ENCODE measurements at regions not wholly inside any gene's neighbourhood (a gene's known extent, or its start where the extent isn't known, plus 50 kb on each side); places are given as distances from the start of the nearest gene placed in this dataset.

DNA sequence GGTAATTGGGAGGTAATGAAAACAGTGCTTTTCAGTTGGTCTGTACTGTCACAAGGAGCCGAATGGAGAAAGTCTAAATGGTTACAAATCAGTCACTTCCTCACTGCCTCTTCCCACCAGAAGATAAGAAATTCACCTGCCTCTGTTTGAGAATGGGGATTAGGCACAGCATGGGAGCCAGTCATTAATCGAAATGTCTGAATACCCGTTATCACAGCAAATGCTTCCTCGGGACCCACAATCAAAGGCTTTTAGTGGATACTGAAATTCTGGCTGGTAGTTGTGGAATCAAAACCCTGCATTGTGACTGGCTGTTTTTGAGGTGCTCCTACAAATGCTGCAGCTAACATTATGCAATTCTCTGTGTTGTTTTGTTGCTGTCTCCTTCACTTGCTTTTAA lies 461.0 kb upstream of the MEX3C start:
- no peak for DNase-seq

DNA sequence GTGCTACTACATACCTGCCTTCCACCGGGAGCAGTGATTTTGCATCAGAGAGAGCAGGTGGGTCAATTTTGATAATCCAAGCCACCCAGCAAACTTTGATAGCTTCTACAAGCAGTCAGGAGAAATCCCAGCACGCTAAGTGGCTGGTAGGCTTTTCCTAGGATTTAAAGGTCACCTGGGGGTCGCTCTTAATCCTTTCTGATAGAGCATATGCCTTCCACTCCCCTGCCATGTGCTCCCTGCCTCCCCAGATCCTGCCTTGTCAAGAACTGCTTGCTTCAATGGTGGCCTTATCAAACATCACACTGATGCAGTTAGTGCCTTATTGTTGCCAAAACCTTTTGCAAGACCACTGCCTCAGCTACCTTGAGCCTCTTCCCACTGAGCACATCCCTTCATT lies 462.3 kb upstream of the MEX3C start:
- no peak for DNase-seq

DNA sequence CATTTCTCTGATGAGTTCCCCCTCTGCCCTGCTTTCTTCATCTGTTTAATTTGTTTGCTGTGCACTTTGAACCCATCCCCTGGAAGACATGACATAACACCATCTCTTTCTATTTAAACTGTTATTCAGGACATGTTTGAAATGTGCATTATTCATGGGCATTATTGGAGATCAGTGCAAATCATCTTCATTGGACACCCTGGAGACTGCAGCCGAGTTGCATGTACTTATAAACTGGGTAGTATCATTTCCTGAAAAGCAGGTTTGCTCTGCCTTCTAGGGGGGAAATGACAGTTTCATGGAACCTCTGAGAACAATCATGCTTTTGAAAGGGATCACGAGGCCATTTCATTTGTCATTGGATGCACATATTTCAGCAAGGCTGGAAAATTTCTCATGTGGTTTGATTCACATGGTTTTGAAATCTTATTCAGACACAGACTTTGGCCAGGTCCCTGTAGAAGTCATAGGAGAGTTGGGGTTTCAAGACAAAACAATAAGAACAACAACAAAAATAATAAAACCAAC lies 462.8 kb upstream of the MEX3C start:
- DNase-seq = no peak

DNA sequence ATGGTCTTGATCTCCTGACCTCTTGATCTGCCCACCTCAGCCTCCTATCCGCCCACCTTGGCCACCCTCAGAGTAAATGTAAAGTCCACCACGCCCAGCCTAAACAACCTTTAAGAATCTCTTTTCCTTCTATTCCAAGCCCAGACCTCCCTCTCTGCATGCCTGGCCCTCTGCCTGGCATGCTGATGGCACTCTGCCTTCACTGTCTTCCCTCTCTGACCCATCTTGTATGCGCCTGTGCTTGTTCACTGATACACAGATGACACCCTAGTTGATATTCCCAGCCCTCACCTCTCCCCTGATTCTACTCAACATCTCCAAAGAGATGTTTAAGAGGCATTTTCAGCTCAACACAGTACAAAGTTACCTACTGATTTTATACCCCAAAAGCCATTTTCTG lies 466.8 kb upstream of the MEX3C start:
- no peak for DNase-seq

DNA sequence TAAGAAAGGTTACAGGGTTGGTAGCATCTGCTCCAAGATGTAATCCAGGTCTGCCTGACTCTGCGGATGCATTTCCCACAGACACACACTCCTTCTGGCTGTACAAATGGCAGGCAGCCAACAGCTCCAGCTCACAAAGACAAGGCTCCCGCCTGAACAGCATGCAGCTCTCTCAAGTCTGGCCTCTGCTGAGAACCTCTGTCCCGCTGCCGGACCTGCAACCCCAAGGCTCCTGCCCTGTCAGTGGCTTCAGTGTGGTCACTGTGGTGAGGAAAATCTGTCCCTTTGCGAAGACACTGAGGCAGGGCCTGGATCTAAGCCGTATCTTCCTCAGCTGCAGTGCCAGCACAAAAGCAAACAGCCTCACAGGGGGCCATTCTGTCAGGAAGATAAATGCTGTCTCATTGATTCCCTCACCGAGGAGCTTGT lies 469.3 kb upstream of the MEX3C start:
- no peak for DNase-seq

DNA sequence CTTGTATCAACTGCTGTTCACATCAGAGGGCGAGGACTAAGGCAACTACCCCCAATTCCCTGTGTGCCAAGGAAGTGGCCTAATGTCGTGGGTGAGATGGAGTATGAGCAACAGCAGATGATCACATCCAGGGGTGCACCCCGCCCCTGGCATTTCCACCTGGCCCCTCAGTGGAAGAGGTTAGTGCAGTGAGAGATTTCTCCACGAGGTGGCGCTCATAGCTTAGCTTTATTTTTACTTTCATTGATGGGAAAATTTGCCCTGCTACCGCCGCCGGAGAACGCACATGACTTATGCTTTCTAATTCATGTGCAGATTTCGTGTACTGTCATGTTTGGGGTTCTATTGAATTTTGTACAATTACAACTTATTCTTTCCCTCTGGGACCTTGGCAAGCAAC lies 470.6 kb upstream of the MEX3C start:
- peak; percentile 87 for DNase-seq

DNA sequence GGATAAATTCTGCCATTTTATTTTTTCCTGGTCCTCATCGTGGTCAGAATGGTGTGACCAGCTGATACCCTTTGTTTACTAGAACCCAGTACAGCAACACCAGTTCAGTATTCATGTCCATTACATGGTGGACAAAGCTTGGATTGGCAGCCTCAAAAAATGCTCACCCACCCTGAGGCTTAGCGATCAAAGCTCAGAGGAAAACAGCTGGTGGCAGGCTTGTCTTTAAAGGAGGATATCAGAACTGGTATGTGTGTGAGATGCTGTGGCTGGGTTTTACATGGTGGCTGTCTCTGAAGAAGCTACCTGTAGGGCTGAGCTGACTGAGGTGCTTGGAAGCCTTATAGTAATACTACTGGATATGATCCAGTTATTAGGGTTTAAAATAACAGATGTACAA lies 471.1 kb upstream of the MEX3C start:
- DNase-seq = no peak

DNA sequence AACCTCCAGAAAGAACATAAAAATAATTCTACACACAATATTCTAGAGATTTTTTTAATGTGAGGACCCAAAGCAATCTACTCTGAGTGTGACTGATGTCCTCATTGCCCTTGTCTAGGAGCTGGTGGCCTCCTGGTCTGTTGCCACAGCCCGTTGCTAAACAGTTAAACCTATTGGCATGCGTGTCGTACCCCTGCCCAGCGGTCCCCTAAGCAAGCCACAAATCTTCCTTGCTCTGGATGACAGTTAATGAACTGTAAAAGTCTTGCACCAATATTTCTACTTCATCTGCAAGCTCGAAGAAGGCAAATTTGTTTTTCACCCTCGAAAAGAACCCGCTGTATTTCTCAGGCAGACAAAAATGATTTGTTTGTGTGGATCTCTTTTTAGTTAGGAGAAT lies 489.1 kb upstream of the MEX3C start:
- DNase-seq = no peak

DNA sequence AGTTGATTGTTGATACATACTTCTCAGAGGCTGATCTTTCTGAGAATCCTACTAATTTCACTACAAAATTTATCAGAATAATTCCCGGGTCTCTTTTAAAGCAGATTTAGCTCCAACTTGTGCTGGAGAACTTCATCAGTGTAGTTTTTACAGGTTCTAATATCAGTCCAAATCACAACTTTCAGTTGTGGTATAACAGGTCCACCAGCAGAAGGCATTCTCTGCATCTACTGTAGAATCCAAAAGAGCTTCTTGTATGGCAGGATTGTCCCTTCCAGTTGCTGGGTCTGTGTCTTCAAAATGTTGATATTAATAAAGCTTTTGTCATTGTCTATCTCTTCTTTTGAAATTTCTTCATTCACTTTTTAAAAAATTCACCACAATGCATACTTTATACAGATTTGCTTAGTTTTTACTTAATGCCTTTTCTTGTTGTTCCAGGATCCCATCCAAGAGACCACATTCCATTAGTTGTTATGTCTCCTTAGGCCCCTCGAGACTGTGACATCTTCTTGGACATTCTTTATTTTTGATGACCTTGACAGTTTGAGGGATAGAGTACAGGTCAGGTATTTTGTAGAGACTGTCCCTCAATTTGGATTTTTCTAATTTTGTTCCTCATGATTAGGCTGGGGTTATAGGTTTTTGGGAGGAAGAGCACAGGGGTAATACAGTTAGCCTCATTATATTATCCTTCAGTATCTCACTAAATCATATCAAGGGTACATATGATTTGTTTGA lies 490.5 kb upstream of the MEX3C start:
- DNase-seq = no peak

DNA sequence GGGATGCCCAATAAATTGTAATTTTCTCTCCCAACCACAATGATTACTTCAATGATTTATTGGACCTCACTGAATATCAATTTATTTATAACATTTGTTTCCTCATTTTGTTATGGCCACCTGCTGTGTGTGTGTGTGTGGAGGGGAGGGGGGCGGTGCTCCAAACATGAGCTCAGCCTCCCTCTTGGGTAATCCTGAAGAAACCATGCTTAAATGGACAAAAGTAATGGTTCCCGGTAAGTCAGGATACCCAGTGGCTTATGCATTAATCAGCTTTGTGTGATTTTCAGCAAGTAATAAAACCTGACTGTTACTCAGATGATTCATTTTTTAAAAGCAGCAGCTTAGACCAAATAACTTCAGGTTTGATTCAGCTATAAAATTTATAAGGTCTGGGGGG lies 495.1 kb upstream of the MEX3C start:
- no peak for DNase-seq

DNA sequence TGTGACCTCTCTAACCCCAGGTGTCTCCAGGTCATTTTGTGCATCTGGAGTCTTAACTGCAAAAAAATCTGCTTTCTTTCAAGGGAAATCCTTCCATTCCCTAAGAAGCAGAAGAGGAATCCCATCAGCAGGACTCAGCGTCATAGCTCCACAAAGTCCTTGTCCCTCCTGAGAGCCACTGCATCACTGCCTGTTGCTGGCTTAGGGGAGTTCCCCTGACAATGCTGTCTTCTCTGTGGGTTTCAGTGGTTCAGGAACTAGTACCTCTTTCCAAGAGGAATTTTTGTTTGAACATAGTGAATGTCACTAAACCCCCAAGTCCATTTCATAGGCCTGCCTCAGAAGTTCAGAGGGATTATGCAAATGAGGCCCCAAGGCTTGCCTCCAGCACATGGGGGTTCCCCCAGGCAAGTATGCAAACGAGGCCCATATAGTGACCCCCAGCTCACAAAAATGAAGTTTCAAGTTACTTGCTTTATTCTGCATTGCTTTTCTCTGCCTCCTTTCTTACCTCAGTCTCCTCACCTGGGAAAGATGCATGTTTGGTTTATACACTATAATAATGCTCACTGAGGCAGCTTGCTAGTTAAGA lies 513.9 kb upstream of the MEX3C start:
- no peak for DNase-seq

DNA sequence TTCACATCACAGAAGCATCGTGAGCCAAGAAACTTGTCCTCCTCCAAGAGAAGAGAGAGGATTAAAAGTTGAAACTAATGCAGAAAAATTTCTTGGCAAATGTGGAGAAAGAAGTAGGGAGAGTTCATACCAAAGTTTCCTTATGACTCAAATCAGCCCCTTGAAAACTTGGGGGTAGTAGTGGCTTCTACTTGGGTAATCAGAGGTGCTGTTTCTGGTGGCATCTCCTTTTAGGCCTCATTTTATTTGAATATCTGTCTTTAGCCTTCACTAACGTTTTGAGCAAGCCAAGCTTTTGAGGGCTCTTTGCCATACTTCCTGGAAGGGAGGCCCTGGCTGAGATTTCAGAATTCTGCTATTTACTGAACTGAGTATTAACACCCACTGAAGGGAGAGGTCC lies 515.3 kb upstream of the MEX3C start:
- DNase-seq = no peak

DNA sequence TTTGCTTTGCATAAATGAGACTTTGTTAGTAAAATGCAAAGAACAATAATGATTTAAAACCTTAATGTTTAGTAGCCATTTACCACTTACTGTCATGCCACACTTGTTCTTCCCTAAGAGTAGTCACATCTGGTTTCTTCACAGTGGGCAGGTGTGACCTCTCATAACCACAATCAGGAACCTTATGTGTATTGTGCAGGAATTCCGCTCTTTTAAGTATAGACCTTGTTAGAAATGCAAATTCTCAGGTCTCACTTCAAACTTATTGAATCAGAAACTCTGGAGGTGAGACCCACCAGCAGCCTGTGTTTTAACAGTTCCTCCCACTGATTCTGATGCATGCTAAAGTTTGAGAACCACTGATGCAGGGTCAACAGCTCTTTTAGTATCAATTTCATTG lies 518.8 kb upstream of the MEX3C start:
- DNase-seq = no peak

DNA sequence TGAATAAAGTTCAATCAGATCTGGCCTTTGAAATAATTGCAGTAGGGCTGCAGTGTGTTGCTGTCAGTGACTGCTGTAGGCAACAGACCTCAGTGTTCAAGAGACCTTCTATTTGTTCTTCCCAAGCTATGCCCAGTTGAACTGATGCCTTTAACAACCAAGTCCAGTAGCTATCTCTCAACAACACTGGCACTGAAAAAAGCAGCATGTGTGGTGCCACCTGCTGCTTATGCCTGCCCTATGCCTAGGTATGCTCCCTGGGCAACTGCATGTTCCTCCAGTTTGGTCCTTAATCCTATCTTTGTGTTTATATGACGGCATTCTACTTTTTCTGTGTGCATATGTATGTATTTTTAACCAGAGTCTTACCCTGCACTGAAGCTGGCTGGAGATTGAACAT lies 523.9 kb upstream of the MEX3C start:
- no peak for DNase-seq

DNA sequence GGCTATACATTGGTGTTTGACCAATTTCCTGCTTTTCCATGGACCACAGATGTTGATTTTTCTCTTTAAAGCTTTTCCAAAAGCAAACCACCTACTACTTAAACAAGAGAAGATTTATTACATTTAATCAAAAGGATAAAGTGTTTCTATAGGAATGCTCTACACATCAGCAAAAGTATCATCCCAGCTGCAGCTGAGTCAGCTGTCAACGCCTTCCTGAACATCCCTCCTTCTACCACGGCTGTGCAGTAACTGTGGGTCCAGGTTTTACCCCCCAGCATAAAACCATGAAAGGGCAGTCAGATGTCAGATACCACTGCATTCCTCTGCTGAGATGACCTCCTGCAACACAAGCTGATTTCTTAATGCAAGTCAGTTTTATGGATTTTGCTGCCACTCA lies 524.5 kb upstream of the MEX3C start:
- no peak for DNase-seq

DNA sequence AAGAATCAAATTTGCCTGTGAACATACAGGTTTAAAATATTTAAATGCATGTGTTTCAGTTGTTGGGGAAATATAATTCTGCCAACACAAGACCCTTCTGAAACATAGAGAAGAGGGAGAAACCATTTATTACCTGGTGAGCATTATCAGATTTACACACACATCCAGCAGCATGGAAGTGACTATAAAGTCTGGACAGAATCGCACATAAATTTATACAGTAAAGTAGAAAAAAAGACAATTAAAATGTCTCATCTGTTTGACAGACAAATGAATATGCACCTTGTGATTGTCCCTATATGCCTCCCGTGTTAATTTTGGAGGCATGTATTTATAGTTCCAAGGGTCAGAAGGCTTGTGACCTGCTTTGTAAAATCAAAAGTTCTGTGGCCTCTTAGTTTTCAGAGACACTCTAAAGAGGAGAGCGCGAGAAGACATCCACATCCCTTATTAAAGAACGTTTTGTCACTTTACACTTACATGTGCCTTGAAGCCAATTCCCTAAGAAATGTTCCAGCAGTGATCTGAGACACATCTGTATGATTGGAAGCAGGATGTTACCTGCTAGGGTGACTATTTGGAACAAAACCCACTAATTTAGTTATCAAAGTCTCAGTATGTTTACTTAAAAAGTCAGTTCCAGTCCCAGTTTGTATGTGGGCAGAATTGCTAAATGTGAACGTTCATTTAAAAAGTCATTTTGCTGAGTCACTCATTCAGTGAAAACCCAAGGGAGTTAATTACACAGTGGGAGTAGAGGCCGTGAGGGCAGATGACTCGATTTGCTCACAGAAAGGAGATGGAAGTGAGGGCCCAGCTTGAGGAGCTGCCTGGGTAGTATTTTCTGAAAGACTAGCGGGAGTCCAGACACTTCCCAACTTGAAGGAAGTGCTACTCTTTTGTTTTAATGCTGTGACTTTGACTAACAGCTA lies 527.6 kb upstream of the MEX3C start:
- DNase-seq = no peak

DNA sequence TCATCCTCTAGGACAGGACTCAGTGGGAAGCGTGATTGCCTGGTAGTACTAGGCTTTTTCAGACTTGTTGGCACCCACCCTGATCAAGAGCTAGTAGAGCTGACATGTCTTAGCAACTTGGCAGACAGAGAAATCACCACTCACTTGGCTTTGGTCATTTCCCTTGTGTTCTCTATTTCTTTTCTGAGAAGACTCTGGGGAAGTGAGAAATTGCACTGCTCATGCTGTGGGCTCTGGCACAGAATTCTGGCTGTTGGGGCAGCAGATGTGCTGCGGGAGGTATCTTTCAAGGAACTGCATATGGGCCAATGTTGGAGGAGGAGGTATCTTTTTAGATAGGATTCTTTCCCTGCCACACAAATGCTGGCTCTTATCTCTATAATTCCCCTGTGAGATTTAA lies 529.1 kb upstream of the MEX3C start:
- no peak for DNase-seq

DNA sequence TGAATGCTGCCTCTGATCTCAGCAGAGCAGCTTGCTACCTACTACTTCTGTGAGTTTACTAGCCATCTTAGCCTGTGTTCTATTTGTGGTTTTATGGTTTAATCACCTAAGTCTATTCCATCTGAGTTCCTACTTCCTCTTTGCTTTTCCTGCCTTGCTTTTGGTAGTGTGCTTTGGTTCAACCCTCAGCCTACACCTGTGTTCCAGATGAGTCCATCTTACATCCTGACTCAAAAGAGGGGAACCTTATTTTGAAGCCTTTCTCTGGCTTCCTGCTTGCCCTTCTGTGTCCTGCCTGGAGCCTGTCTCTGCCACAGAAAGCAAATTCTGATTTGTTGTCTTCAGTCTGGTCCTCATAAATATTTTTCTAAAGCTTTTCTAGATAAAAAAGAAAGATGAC lies 530.3 kb upstream of the MEX3C start:
- no peak for DNase-seq

DNA sequence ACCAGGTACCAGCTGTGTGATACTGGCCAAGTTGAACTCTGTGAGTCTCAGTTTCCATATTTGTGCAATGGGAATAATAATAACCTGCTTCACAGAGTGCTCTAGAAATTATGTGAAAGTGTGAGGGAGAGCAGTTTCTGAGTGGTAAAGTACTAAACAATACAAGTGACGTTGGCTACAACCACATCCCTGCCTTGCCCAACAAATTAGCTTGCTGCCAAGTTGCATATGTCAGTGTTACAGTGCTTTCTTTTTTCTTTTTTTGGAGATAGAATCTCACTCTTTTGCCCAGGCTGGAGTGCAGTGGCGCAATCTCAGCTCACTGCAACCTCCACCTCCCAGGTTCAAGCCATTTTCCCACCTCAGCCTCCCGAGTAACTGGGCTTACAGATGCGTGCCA lies 533.6 kb upstream of the MEX3C start:
- no peak for DNase-seq

DNA sequence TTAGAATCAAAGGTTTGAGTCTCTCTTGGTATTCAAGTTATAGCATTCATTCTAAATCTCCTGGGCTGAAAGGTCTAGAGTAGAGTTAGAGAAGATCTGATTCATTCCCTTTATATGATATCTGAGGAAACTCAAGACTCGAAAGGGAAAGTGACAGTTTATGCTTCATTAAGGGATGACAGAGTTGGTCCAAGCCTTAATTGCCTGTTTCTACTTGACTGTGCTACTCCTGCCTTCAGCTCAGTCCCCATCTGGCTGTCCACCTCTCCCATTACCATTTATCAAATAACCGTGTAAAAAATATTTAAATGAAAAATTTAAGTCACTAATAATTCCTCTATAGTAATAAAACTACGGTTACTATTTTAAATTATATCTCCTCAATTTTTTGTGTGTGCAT lies 537.1 kb upstream of the MEX3C start:
- no peak for DNase-seq

DNA sequence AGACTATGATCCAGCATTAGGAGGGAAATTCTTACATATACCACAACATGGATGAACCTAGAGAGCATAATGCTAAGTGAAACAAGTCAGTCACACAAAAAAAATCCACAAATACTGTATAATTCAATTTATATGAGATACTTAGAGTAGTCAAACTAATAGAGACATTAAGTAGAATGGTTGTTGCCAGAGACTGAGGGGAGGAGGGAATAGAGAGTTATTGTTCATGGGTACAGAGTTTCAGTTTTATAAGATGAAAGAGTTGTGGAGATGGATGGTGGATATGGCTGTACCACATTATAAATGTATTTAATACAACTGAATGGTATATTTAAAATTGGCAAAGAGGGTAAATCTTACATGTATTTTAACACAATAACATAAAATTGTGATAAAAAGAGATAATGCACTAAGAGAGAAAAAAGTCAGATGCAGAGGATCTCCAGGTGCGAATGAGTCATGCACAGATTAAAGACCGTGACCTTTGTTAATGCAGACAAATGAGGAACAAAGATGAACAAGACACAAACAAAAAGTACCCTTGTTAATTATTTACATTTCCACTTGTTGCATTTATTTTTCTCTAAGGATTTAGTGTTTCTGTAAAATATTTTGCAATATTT lies 541.7 kb upstream of the MEX3C start:
- DNase-seq = no peak

DNA sequence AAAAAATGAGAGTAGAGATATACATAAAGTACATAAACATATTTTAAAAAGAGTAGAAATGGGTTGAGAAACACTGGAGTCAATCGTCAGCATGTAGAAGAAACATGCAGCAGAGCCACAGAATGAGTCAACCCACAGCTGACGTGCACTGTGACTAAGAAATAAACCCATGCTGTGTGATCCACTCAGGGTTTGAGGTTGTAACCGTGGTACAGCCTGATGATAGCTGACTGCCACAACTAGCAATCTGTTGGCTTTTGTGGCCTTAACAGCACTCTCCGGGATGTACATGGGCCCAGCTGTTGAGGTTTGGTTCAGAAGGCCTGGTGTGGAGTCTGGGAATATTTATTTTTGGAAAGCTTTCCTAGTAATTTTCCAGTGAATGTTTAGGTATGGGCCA lies 554.4 kb upstream of the MEX3C start:
- DNase-seq = no peak

DNA sequence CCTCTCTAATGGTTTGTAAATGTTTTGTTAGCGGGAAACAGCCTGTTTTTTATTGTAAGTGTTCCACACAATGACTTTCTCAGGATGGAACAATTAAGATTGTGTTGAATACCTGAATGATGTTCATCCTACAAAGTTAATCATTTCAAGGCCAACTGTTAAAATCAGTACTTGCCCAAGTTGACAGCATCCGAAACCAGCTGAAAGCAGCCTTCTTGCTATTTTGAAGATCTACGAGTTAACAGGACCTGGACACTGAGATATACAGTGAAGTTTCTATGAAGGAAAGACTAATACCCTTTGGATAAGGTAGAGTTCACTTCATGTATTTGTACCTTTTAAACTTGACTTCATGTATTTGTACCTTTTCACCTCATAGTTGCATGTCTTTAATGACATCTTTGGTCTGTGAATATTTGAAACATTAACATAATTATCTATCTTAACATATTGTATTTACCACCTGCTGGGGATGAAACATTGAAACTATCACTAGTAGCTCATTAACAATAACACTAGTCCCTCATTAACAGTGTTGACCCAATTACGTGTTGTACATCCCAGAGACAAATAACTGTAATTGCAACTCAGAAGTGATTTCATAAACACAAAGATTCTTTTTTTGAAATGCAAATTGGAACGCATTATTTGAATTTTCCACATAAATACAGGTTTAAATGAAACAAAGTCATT lies 556.0 kb upstream of the MEX3C start:
- DNase-seq = no peak
